PC-9 (cell line): ENCODE measurements at regions not wholly inside any gene's neighbourhood (a gene's known extent, or its start where the extent isn't known, plus 50 kb on each side); places are given as distances from the start of the nearest gene placed in this dataset.

Source experiments
- BruUV-seq: library from RNA; stranded (reverse); fragments of 400-500 nt; replicated peaks from 2 replicates; lab custom pipeline; 2021; lab: Mats Ljungman, UMichigan
- CTCF ChIA-PET: fragments of 300-600 bp; sonication (Branson Sonifier 250); formaldehyde crosslinking; loops from one replicate; lab custom pipeline; 2022; ENCODE audit warnings: antibody characterized with exemption; lab: Charles Lee
- POLR2A ChIA-PET: fragments of 300-600 bp; sonication (Branson Sonifier 250); formaldehyde crosslinking; loops from one replicate; lab custom pipeline; 2022; ENCODE audit warnings: antibody characterized with exemption; ENCODE audit not compliant: unreplicated experiment; lab: Charles Lee
- DNase-seq, 2 experiments: peaks; one replicate each; pipeline versions ENCODE4 v3.0.0 to v3.0.0-alpha.2; 2015 to 2022; ENCODE audit warnings: mixed read lengths in 1 of 2
- H2AFZ ChIP-seq: fragments of 200-600 bp; sonication (generic); 2 replicates; pipeline ENCODE4 v1.8.1; 2017; ENCODE audit warnings: antibody characterized with exemption
- H3F3A ChIP-seq: fragments of 200-600 bp; sonication (generic); 2 replicates; pipeline ENCODE4 v1.8.1; 2017; ENCODE audit warnings: antibody characterized with exemption, mild to moderate bottlenecking, low read depth; ENCODE audit not compliant: insufficient read depth
- H3K27ac ChIP-seq: fragments of 200-600 bp; sonication (generic); 2 replicates; pipeline ENCODE4 v1.6.1; 2016; ENCODE audit warnings: mixed run types
- H3K27me3 ChIP-seq: fragments of 200-600 bp; sonication (generic); 2 replicates; pipeline ENCODE4 v1.6.1; 2016; ENCODE audit warnings: low read depth, mixed run types; ENCODE audit not compliant: insufficient read depth
- H3K36me3 ChIP-seq: fragments of 200-600 bp; sonication (generic); 2 replicates; pipeline ENCODE4 v1.6.1; 2016; ENCODE audit warnings: low read depth, mixed run types
- H3K4me1 ChIP-seq: fragments of 200-600 bp; sonication (generic); replicated peaks from 2 replicates; pipeline ENCODE4 v1.6.1; 2016; ENCODE audit warnings: mixed run types; ENCODE audit not compliant: insufficient read depth
- H3K4me2 ChIP-seq: fragments of 200-600 bp; sonication (generic); 2 replicates; pipeline ENCODE4 v1.6.1; 2017; ENCODE audit warnings: mixed run types
- H3K4me3 ChIP-seq: fragments of 200-600 bp; sonication (generic); 2 replicates; pipeline ENCODE4 v1.6.1; 2016; ENCODE audit warnings: mixed run types
- H3K79me2 ChIP-seq: fragments of 200-600 bp; sonication (generic); 2 replicates; pipeline ENCODE4 v1.6.1; 2017; ENCODE audit warnings: low read depth, mixed run types
- H3K9me2 ChIP-seq: fragments of 200-600 bp; sonication (generic); 2 replicates; pipeline ENCODE4 v1.8.1; 2017; ENCODE audit warnings: mild to moderate bottlenecking; ENCODE audit not compliant: insufficient read depth
- H3K9me3 ChIP-seq: fragments of 200-600 bp; sonication (generic); 2 replicates; pipeline ENCODE4 v1.8.1; 2016; ENCODE audit warnings: low read depth; ENCODE audit not compliant: insufficient read depth
- H4K20me1 ChIP-seq: fragments of 200-600 bp; sonication (generic); 2 replicates; pipeline ENCODE4 v1.8.1; 2017; ENCODE audit not compliant: insufficient read depth
- CTCF ChIP-seq: fragments of 200-600 bp; sonication (generic); conservative IDR thresholded peaks from 2 replicates; pipeline ENCODE4 v1.6.1; 2017; ENCODE audit warnings: mixed run types, antibody characterized with exemption, mild to moderate bottlenecking, moderate library complexity
- EZH2 ChIP-seq: fragments of 200-600 bp; sonication (generic); IDR thresholded peaks from 2 replicates; pipeline ENCODE4 v1.8.0; 2017; ENCODE audit warnings: antibody characterized with exemption, low read depth
- intact Hi-C: fragments of 100-400 bp; cut with micrococcal nuclease; formaldehyde crosslinking; loops from one replicate; pipeline ENCODE4 v1.10.0; 2022; ENCODE audit not compliant: unreplicated experiment

- no peaks in the 10 kb centered on the region for H3K79me2 ChIP-seq
- POLR2A ChIA-PET: no interaction called here
- no peak overlapping the region for H3K27ac ChIP-seq
- 0 out of 2 replicates have a peak, but pooled peaks cover 5% of the 10 kb centered on the region for H3K9me3 ChIP-seq
- no peaks in the 10 kb centered on the region for H3K36me3 ChIP-seq
- H4K20me1 ChIP-seq: no peaks in the 10 kb centered on the region
- H3K27me3 ChIP-seq: no peaks in the 10 kb centered on the region
- intact Hi-C loops: no loop called here
- DNase-seq: no peak
- H3K4me2 ChIP-seq: no peak overlapping the region
- no peak overlapping the region for H3K4me3 ChIP-seq
- H2AFZ ChIP-seq: no peak overlapping the region
- no TSS peak for BruUV-seq
- peaks cover 29% of the 10 kb centered on the region for H3K4me1 ChIP-seq
- no peaks in the 10 kb centered on the region for H3F3A ChIP-seq
- H3K9me2 ChIP-seq: no peaks in the 10 kb centered on the region
- CTCF ChIA-PET: no interaction called here
- TF ChIP-seq CTCF (no peak), EZH2 (no peak)
Observed at GRCh38 chr11:106461148-106461691, 383.8 kb downstream of the AASDHPPT start.

- Histone ChIP-seq H3K79me2 (no peaks in the 10 kb centered on the region), H3K4me3 (no peak overlapping the region), H3K9me3 (0 out of 2 replicates have a peak, but pooled peaks cover 7% of the 10 kb centered on the region), H3F3A (no peaks in the 10 kb centered on the region), H3K36me3 (no peaks in the 10 kb centered on the region), H4K20me1 (no peaks in the 10 kb centered on the region), H3K27ac (no peak overlapping the region), H3K27me3 (no peaks in the 10 kb centered on the region), H3K4me1 (peaks cover 33% of the 10 kb centered on the region), H3K4me2 (peak overlapping the region; percentile 26; the same call in 1 of the 2 replicates), H2AFZ (no peak overlapping the region), H3K9me2 (no peaks in the 10 kb centered on the region)
- DNase-seq: no peak
- BruUV-seq: no TSS peak
- ChIA-PET POLR2A (no interaction called here), CTCF (no interaction called here)
- intact Hi-C loops: no loop called here
- no peak for TF ChIP-seq CTCF
- TF ChIP-seq EZH2: no peak
Observed at GRCh38 chr11:106461839-106462545, 384.5 kb downstream of the AASDHPPT start.

GRCh38 chr11:106463154-106463553 lies 385.7 kb downstream of the AASDHPPT start:
- ChIA-PET POLR2A (no interaction called here), CTCF (no interaction called here)
- Histone ChIP-seq H3K4me2 (no peak overlapping the region), H3K4me3 (no peak overlapping the region), H3K9me3 (0 out of 2 replicates have a peak, but pooled peaks cover 9% of the 10 kb centered on the region), H3F3A (no peaks in the 10 kb centered on the region), H3K27ac (no peak overlapping the region), H3K79me2 (no peaks in the 10 kb centered on the region), H3K4me1 (peaks cover 27% of the 10 kb centered on the region), H4K20me1 (no peaks in the 10 kb centered on the region), H3K36me3 (no peaks in the 10 kb centered on the region), H3K9me2 (no peaks in the 10 kb centered on the region; the same call in 1 of the 2 replicates), H2AFZ (no peak overlapping the region), H3K27me3 (no peaks in the 10 kb centered on the region)
- no peak for TF ChIP-seq EZH2
- no peak for TF ChIP-seq CTCF
- intact Hi-C loops: no loop called here
- BruUV-seq: no TSS peak
- no peak for DNase-seq
